ENCODE measurements at regions not wholly inside any gene's neighbourhood (a gene's known extent, or its start where the extent isn't known, plus 50 kb on each side); places are given as distances from the start of the nearest gene placed in this dataset.

- no peaks in the 10 kb centered on the region for H3K36me3 ChIP-seq (ENCODE audit: control insufficient read depth, insufficient read depth, low read length)
- H3K27ac ChIP-seq (ENCODE audit: low read length), result no peak overlapping the region
- DNase-seq (ENCODE audit: low read depth, low spot score) (no peak), ATAC-seq (no peak)
- H3K27me3 ChIP-seq (ENCODE audit: control insufficient read depth, insufficient read depth, low read length), result no peaks in the 10 kb centered on the region
- TF ChIP-seq POLR2AphosphoS5 (IDR thresholded peaks at IDR 0.05; ENCODE audit: low read depth, low read length) (no peak), REST (IDR thresholded peaks at IDR 0.05; ENCODE audit: insufficient read depth in 1 of 2, low read depth in 2 of 2, low read length in 1 of 2) (no peak), TCF7L2 (IDR thresholded peaks at IDR 0.05; ENCODE audit: low read depth, low read length) (no peak), SIN3A (IDR thresholded peaks at IDR 0.05; ENCODE audit: borderline replicate concordance, insufficient read depth, low read depth, low read length) (no peak), CTCF (IDR thresholded peaks at IDR 0.05) (no peak)
- H3K4me3 ChIP-seq (ENCODE audit: low read depth in 2 of 2, low read length in 2 of 2), result no peak overlapping the region
- no peaks in the 10 kb centered on the region for H3K9me3 ChIP-seq (ENCODE audit: control insufficient read depth, insufficient read depth, low read depth, low read length)
- no TSS peak for BruUV-seq (replicated peaks)
- in situ Hi-C loops (cut with HindIII; ENCODE audit: low pct_unique_long_range_greater_than_20kb, low sequenced_read_pairs) (no loop called here), intact Hi-C loops (cut with micrococcal nuclease; ENCODE audit: unreplicated experiment) (no loop called here)
- CTCF ChIA-PET, result no interaction called here
- POLR2A ChIA-PET, result no interaction called here
- H3K4me1 ChIP-seq (ENCODE audit: control insufficient read depth, insufficient read depth, low read length), result no peaks in the 10 kb centered on the region
Observed at GRCh38 chr2:58974426-58974825, 733.3 kb upstream of the FANCL start.

GRCh38 chr2:58973811-58974281 lies 732.7 kb upstream of the FANCL start:
- Histone ChIP-seq H3K9me3 (ENCODE audit: control insufficient read depth, insufficient read depth, low read depth, low read length) (no peaks in the 10 kb centered on the region), H3K27ac (ENCODE audit: low read length) (no peak overlapping the region), H3K4me3 (ENCODE audit: low read depth in 2 of 2, low read length in 2 of 2) (no peak overlapping the region), H3K36me3 (ENCODE audit: control insufficient read depth, insufficient read depth, low read length) (no peaks in the 10 kb centered on the region), H3K27me3 (ENCODE audit: control insufficient read depth, insufficient read depth, low read length) (no peaks in the 10 kb centered on the region), H3K4me1 (ENCODE audit: control insufficient read depth, insufficient read depth, low read length) (no peaks in the 10 kb centered on the region)
- no TSS peak for BruUV-seq (replicated peaks)
- no peak for DNase-seq (ENCODE audit: low read depth, low spot score)
- in situ Hi-C loops (cut with HindIII; ENCODE audit: low pct_unique_long_range_greater_than_20kb, low sequenced_read_pairs), result no loop called here
- ChIA-PET POLR2A (no interaction called here), CTCF (no interaction called here)
- intact Hi-C loops (cut with micrococcal nuclease; ENCODE audit: unreplicated experiment), result no loop called here
- no peak for TF ChIP-seq CTCF (IDR thresholded peaks at IDR 0.05)
- no peak for TF ChIP-seq TCF7L2 (IDR thresholded peaks at IDR 0.05; ENCODE audit: low read depth, low read length)
- no peak for TF ChIP-seq SIN3A (IDR thresholded peaks at IDR 0.05; ENCODE audit: borderline replicate concordance, insufficient read depth, low read depth, low read length)
- no peak for TF ChIP-seq POLR2AphosphoS5 (IDR thresholded peaks at IDR 0.05; ENCODE audit: low read depth, low read length)
- TF ChIP-seq REST (IDR thresholded peaks at IDR 0.05; ENCODE audit: insufficient read depth in 1 of 2, low read depth in 2 of 2, low read length in 1 of 2), result no peak
- no peak for ATAC-seq
